Spleen (tissue), 11 donors: ENCODE measurements at regions not wholly inside any gene's neighbourhood (a gene's known extent, or its start where the extent isn't known, plus 50 kb on each side); places are given as distances from the start of the nearest gene placed in this dataset.

Experiments
- DNase-seq: peaks from one replicate; pipeline ENCODE4 v3.0.0-alpha.2; 2020
- H3K27ac ChIP-seq, 8 donors: fragments of 200-600 bp; sonication (generic) in 7 of 8; 1 replicate in 4 of 8; 2 replicates in 4 of 8; pipeline versions ENCODE4 v1.5.0 to v1.8.0; 2016 to 2021; ENCODE audit warnings: inconsistent platforms in 4 of 8, mild to moderate bottlenecking in 4 of 8, moderate library complexity in 1 of 8
- H3K27me3 ChIP-seq, 7 donors: fragments of 200-600 bp; sonication (generic) in 6 of 7; replicated peaks in 1 of 7; 1 replicate in 4 of 7; 2 replicates in 3 of 7; pipeline versions ENCODE4 v1.5.0 to v1.8.0; 2016 to 2021; ENCODE audit warnings: inconsistent platforms in 3 of 7, mild to moderate bottlenecking in 1 of 7
- H3K36me3 ChIP-seq, 6 donors: fragments of 200-600 bp; sonication (generic) in 5 of 6; 1 replicate in 4 of 6; 2 replicates in 2 of 6; pipeline versions ENCODE4 v1.5.0 to v1.8.0; 2016 to 2021; ENCODE audit warnings: inconsistent platforms in 2 of 6
- H3K4me1 ChIP-seq, 6 donors: fragments of 200-600 bp; sonication (generic) in 5 of 6; 1 replicate in 3 of 6; 2 replicates in 3 of 6; pipeline versions ENCODE4 v1.5.0 to v1.8.0; 2016 to 2021; ENCODE audit warnings: inconsistent platforms in 3 of 6
- H3K4me3 ChIP-seq, 8 donors: fragments of 200-600 bp; sonication (generic) in 7 of 8; 1 replicate in 4 of 8; 2 replicates in 4 of 8; pipeline versions ENCODE4 v1.5.0 to v1.8.0; 2016 to 2021; ENCODE audit warnings: inconsistent platforms in 4 of 8, mild to moderate bottlenecking in 4 of 8, moderate library complexity in 2 of 8
- H3K9me3 ChIP-seq, 8 donors: fragments of 200-600 bp; sonication (generic) in 7 of 8; 1 replicate in 4 of 8; 2 replicates in 4 of 8; pipeline versions ENCODE4 v1.5.0 to v1.8.0; 2016 to 2021; ENCODE audit warnings: inconsistent platforms in 4 of 8
- POLR2A ChIP-seq, 3 donors: fragments of 450-650 bp; IDR thresholded peaks; one replicate each; pipeline ENCODE4 v1.5.1; 2017; ENCODE audit warnings: antibody characterized with exemption in 3 of 3, mild to moderate bottlenecking in 1 of 3
- POLR2AphosphoS5 ChIP-seq, 3 donors: sonication (generic); formaldehyde crosslinking; IDR thresholded peaks; one replicate each; pipeline ENCODE4 v1.5.1; 2017; ENCODE audit warnings: antibody characterized with exemption in 3 of 3
- WGBS, 5 donors: extraction: QIAGEN DNeasy Blood & Tissue Kit in 3 of 5; methylation state at CpG; one replicate each; pipeline versions ENCODE4 v1.1.5 to v1.1.7; 2013 to 2018; 5-methylcytosine and 5-hydroxymethylcytosine counted together
- intact Hi-C: fragments of 100-400 bp; cut with DNase I; formaldehyde crosslinking; loops from one replicate; pipeline ENCODE4 v1.15.0; 2023; ENCODE audit warnings: low total_unique reads
- TF ChIP-seq, protein P1 (sequence below), 11 experiments: fragments of 200-600 bp in 7 of 11; fragments of 450-650 bp in 4 of 11; sonication (generic) in 4 of 11; IDR thresholded peaks in 8 of 11; conservative IDR thresholded peaks in 3 of 11; 1 replicate in 7 of 11; 2 replicates in 4 of 11; pipeline versions ENCODE4 v1.4.0 to v1.8.0; 2016 to 2021; ENCODE audit warnings: antibody characterized with exemption in 11 of 11, inconsistent platforms in 4 of 11, mild to moderate bottlenecking in 1 of 11
- donor health status: healthy with polysubstance abuse.
- donor health status: DM: no; HTN: no; CAD: no; lungs with moderate emphysema.
- donor health status: DM: no; HTN: no; CAD: no.
- donor health status: Bipolar disorder and iron deficiency.
- donor health status: healthy.
- donor health status: DM: no; HTN: no; CAD: no.
- donor health status: DM: yes; HTN: yes; CAD: no.

DNA sequence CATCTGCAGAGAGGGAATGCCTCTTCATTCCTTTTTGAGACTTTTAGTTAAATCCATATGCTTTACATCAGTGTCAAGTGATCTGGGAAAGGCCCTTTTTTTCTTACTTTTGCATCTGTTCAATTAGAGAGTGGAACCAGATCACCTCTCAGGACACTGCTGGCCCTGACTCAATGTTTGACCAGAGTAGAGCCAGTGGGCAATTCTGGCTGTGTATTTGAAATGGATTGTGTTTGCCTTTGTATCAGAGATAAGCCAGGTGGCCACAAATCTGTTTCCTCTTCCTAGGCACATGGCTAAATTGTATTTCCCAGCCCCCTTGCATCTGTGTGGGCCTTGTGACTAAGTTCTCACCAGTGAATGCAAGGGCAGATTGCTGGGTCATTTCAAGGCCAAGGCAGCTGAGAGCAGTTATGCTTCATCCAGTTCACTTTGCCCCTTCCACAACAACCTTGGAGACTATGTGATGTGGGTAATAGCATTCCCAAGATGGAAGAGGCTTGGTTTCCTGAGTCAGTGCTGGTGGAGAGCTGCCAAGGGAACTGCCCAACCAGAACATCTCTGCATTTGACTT is 75.6 kb upstream of the CACNA2D3 start:
- no peak for TF ChIP-seq POLR2A (IDR thresholded peaks at IDR 0.05)
- TF ChIP-seq, protein P1, sequence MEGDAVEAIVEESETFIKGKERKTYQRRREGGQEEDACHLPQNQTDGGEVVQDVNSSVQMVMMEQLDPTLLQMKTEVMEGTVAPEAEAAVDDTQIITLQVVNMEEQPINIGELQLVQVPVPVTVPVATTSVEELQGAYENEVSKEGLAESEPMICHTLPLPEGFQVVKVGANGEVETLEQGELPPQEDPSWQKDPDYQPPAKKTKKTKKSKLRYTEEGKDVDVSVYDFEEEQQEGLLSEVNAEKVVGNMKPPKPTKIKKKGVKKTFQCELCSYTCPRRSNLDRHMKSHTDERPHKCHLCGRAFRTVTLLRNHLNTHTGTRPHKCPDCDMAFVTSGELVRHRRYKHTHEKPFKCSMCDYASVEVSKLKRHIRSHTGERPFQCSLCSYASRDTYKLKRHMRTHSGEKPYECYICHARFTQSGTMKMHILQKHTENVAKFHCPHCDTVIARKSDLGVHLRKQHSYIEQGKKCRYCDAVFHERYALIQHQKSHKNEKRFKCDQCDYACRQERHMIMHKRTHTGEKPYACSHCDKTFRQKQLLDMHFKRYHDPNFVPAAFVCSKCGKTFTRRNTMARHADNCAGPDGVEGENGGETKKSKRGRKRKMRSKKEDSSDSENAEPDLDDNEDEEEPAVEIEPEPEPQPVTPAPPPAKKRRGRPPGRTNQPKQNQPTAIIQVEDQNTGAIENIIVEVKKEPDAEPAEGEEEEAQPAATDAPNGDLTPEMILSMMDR (IDR thresholded peaks at IDR 0.05 in 8 of 11, conservative IDR thresholded peaks at IDR 0.05 in 3 of 11) = no peak
- no peak for TF ChIP-seq POLR2AphosphoS5 (IDR thresholded peaks at IDR 0.05)
- DNase-seq = no peak
- Histone ChIP-seq H3K4me1 (no peaks in the 10 kb centered on the region), H3K27me3 (no peaks in the 10 kb centered on the region), H3K36me3 (no peaks in the 10 kb centered on the region), H3K27ac (no peak overlapping the region), H3K4me3 (no peak overlapping the region), H3K9me3 (no peaks in the 10 kb centered on the region)
- intact Hi-C loops = no loop called here

DNA sequence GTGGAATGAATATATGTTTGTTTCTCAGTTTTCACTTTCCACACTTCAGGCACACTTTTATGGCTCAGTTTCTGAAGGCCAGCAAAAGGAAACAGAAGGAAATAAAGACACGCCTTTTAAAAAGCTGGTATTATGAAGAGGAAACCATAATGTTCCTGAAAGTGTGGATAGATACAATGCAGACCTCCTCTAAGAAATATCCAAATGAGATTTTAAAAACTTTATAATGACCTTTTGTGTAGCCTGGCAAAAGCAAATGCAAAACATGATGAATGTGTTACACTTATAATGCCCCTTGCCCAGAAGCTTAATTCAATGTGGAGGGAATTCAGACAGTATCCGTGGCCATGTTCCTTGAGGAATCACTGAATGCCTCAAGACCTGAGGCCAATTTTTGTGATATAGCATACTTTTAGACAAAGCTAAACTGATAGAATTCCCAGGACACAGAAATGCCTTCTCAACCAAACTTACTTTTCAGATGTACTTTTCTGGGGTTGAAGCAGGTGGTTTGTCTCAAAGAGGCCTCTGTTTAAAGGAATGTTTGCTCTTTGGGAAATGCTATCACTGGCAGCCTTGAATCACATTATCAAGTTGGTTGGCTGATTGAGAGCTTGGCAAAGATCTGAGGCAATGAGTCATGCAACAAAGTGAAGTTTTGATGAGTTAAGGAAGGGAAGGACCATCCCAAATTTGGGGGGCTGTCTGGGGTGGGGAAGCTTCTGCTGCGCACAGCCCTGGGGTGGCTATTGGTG is 77.1 kb upstream of the CACNA2D3 start:
- H3K27me3 ChIP-seq = no peaks in the 10 kb centered on the region
- no peak for DNase-seq
- no peak overlapping the region for H3K27ac ChIP-seq
- H3K4me3 ChIP-seq = no peak overlapping the region
- no peak for TF ChIP-seq POLR2A (IDR thresholded peaks at IDR 0.05)
- TF ChIP-seq, protein P1 (IDR thresholded peaks at IDR 0.05 in 8 of 11, conservative IDR thresholded peaks at IDR 0.05 in 3 of 11) = no peak
- no peak for TF ChIP-seq POLR2AphosphoS5 (IDR thresholded peaks at IDR 0.05)
- no peaks in the 10 kb centered on the region for H3K36me3 ChIP-seq
- no peaks in the 10 kb centered on the region for H3K4me1 ChIP-seq
- 68 to 77% (median 76%) methylated on average over 3 of the region's 3 CpGs for WGBS, 5 donors
- intact Hi-C loops = no loop called here
- no peaks in the 10 kb centered on the region for H3K9me3 ChIP-seq

- H3K27ac ChIP-seq = no peak overlapping the region
- TF ChIP-seq POLR2AphosphoS5 (IDR thresholded peaks at IDR 0.05) = no peak
- no peak for TF ChIP-seq POLR2A (IDR thresholded peaks at IDR 0.05)
- TF ChIP-seq, protein P1 (IDR thresholded peaks at IDR 0.05 in 8 of 11, conservative IDR thresholded peaks at IDR 0.05 in 3 of 11) = no peak
- H3K4me3 ChIP-seq = no peak overlapping the region
- no peaks in the 10 kb centered on the region for H3K9me3 ChIP-seq
- no peaks in the 10 kb centered on the region for H3K27me3 ChIP-seq
- H3K36me3 ChIP-seq = no peaks in the 10 kb centered on the region
- WGBS, 5 donors = 73 to 83% (median 77%) methylated on average over 5 of the region's 5 CpGs
- no peak for DNase-seq
- no peaks in the 10 kb centered on the region for H3K4me1 ChIP-seq
- intact Hi-C loops = no loop called here
Measured at GRCh38 chr3:54042259-54042823, 80.0 kb upstream of the CACNA2D3 start.

GRCh38 chr3:54040476-54040875 is 81.9 kb upstream of the CACNA2D3 start:
- 75 to 88% (median 84%) methylated on average over 8 of the region's 8 CpGs for WGBS, 5 donors
- Histone ChIP-seq H3K27me3 (no peaks in the 10 kb centered on the region), H3K9me3 (no peaks in the 10 kb centered on the region), H3K27ac (no peak overlapping the region), H3K36me3 (no peaks in the 10 kb centered on the region), H3K4me3 (no peak overlapping the region), H3K4me1 (no peaks in the 10 kb centered on the region)
- no peak for DNase-seq
- TF ChIP-seq, protein P1 (IDR thresholded peaks at IDR 0.05 in 8 of 11, conservative IDR thresholded peaks at IDR 0.05 in 3 of 11) = no peak
- no peak for TF ChIP-seq POLR2AphosphoS5 (IDR thresholded peaks at IDR 0.05)
- no peak for TF ChIP-seq POLR2A (IDR thresholded peaks at IDR 0.05)
- intact Hi-C loops = no loop called here
